ENCODE measurements at regions not wholly inside any gene's neighbourhood (a gene's known extent, or its start where the extent isn't known, plus 50 kb on each side); places are given as distances from the start of the nearest gene placed in this dataset.

GRCh38 chr3:13237776-13238490, 164.7 kb upstream of the IQSEC1 start:
- H3K4me3 ChIP-seq (ENCODE audit: low read length in 3 of 3): no peak overlapping the region
- peaks cover 0 to 3% (median 0%) of the 10 kb centered on the region in 3 donors for H3K36me3 ChIP-seq (ENCODE audit: control insufficient read depth in 3 of 3, insufficient read depth in 3 of 3, low read length in 3 of 3)
- H3K4me1 ChIP-seq (ENCODE audit: control insufficient read depth in 3 of 3, insufficient read depth in 3 of 3, low read length in 3 of 3): peaks cover 0 to 4% (median 0%) of the 10 kb centered on the region in 3 donors
- H3K27ac ChIP-seq (ENCODE audit: low read depth, low read length): no peak overlapping the region
- H3K27me3 ChIP-seq (ENCODE audit: control insufficient read depth in 3 of 3, insufficient read depth in 3 of 3, low read length in 3 of 3): peaks cover 5 to 11% (median 9%) of the 10 kb centered on the region in 3 donors
- no peak overlapping the region for H3K9ac ChIP-seq (ENCODE audit: low read depth in 1 of 3, low read length in 3 of 3)
- no peaks in the 10 kb centered on the region for H3K9me3 ChIP-seq (ENCODE audit: control insufficient read depth in 3 of 3, low read length in 3 of 3)

- Histone ChIP-seq H3K36me3 (ENCODE audit: control insufficient read depth in 3 of 3, insufficient read depth in 3 of 3, low read length in 3 of 3) (peaks cover 0 to 3% (median 0%) of the 10 kb centered on the region in 3 donors), H3K4me1 (ENCODE audit: control insufficient read depth in 3 of 3, insufficient read depth in 3 of 3, low read length in 3 of 3) (peaks cover 0 to 4% (median 0%) of the 10 kb centered on the region in 3 donors), H3K27ac (ENCODE audit: low read depth, low read length) (no peak overlapping the region), H3K27me3 (ENCODE audit: control insufficient read depth in 3 of 3, insufficient read depth in 3 of 3, low read length in 3 of 3) (peaks cover 5 to 11% (median 9%) of the 10 kb centered on the region in 3 donors), H3K9me3 (ENCODE audit: control insufficient read depth in 3 of 3, low read length in 3 of 3) (no peaks in the 10 kb centered on the region), H3K4me3 (ENCODE audit: low read length in 3 of 3) (no peak overlapping the region), H3K9ac (ENCODE audit: low read depth in 1 of 3, low read length in 3 of 3) (no peak overlapping the region)
Measured at GRCh38 chr3:13236557-13237173, 163.4 kb upstream of the IQSEC1 start.

DNA sequence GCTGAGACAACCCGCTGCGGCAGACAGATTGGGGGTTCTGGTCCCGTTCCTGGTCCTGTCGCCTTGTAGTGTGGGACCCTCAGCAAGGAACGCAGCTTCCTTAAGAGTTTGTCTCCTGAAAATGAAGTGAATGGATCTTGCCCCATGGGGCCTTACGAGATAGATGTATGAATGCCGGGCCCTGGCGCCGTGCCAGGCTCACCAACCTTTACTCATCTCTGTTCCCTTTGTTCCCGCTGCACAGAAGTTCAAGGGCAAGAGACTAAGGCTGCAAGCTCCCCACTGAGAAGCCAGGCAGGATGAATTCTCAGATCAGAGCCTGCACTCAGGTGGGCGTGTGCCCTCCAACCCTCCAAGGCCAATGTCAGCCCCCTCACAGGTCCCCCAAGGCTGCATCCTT, 162.7 kb upstream of the IQSEC1 start:
- Histone ChIP-seq H3K36me3 (ENCODE audit: control insufficient read depth in 3 of 3, insufficient read depth in 3 of 3, low read length in 3 of 3) (peaks cover 0 to 3% (median 0%) of the 10 kb centered on the region in 3 donors), H3K4me1 (ENCODE audit: control insufficient read depth in 3 of 3, insufficient read depth in 3 of 3, low read length in 3 of 3) (peaks cover 0 to 4% (median 0%) of the 10 kb centered on the region in 3 donors), H3K27ac (ENCODE audit: low read depth, low read length) (no peak overlapping the region), H3K27me3 (ENCODE audit: control insufficient read depth in 3 of 3, insufficient read depth in 3 of 3, low read length in 3 of 3) (peaks cover 5 to 11% (median 9%) of the 10 kb centered on the region in 3 donors), H3K9me3 (ENCODE audit: control insufficient read depth in 3 of 3, low read length in 3 of 3) (no peaks in the 10 kb centered on the region), H3K9ac (ENCODE audit: low read depth in 1 of 3, low read length in 3 of 3) (no peak overlapping the region), H3K4me3 (ENCODE audit: low read length in 3 of 3) (no peak overlapping the region)

DNA sequence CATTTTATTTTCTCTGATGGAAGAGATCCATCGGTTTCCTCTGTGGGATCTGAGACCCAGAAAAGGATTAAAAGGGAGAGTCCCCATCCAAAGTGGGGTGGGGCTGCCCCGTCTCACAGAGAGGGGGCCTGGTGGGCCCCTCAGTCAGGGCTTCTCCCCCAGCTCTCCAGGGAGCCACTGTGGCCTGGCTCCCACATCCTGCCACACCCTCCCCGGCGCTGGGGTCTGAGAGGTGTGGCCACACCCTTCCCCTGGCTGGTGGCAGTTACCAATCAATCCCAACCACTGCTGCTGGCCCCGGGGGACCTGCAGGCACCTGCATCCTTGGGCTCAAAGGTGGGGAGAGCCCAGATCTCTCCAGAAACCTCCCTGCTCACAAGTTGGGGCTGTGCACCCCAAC, 161.8 kb upstream of the IQSEC1 start:
- H3K9me3 ChIP-seq (ENCODE audit: control insufficient read depth in 3 of 3, low read length in 3 of 3): no peaks in the 10 kb centered on the region
- no peaks in the 10 kb centered on the region for H3K36me3 ChIP-seq (ENCODE audit: control insufficient read depth in 3 of 3, insufficient read depth in 3 of 3, low read length in 3 of 3)
- H3K9ac ChIP-seq (ENCODE audit: low read depth in 1 of 3, low read length in 3 of 3): no peak overlapping the region
- no peak overlapping the region for H3K4me3 ChIP-seq (ENCODE audit: low read length in 3 of 3)
- peaks cover 0 to 4% (median 0%) of the 10 kb centered on the region in 3 donors for H3K4me1 ChIP-seq (ENCODE audit: control insufficient read depth in 3 of 3, insufficient read depth in 3 of 3, low read length in 3 of 3)
- H3K27me3 ChIP-seq (ENCODE audit: control insufficient read depth in 3 of 3, insufficient read depth in 3 of 3, low read length in 3 of 3): peaks cover 5 to 11% (median 9%) of the 10 kb centered on the region in 3 donors
- no peak overlapping the region for H3K27ac ChIP-seq (ENCODE audit: low read depth, low read length)

GRCh38 chr3:13234666-13235065, 161.4 kb upstream of the IQSEC1 start:
- no peaks in the 10 kb centered on the region for H3K36me3 ChIP-seq (ENCODE audit: control insufficient read depth in 3 of 3, insufficient read depth in 3 of 3, low read length in 3 of 3)
- H3K9me3 ChIP-seq (ENCODE audit: control insufficient read depth in 3 of 3, low read length in 3 of 3): no peaks in the 10 kb centered on the region
- H3K4me1 ChIP-seq (ENCODE audit: control insufficient read depth in 3 of 3, insufficient read depth in 3 of 3, low read length in 3 of 3): peaks cover 0 to 4% (median 0%) of the 10 kb centered on the region in 3 donors
- peaks cover 5 to 11% (median 9%) of the 10 kb centered on the region in 3 donors for H3K27me3 ChIP-seq (ENCODE audit: control insufficient read depth in 3 of 3, insufficient read depth in 3 of 3, low read length in 3 of 3)
- no peak overlapping the region for H3K9ac ChIP-seq (ENCODE audit: low read depth in 1 of 3, low read length in 3 of 3)
- H3K27ac ChIP-seq (ENCODE audit: low read depth, low read length): no peak overlapping the region
- no peak overlapping the region for H3K4me3 ChIP-seq (ENCODE audit: low read length in 3 of 3)

- Histone ChIP-seq H3K9me3 (ENCODE audit: control insufficient read depth in 3 of 3, low read length in 3 of 3) (no peaks in the 10 kb centered on the region), H3K4me3 (ENCODE audit: low read length in 3 of 3) (no peak overlapping the region), H3K27me3 (ENCODE audit: control insufficient read depth in 3 of 3, insufficient read depth in 3 of 3, low read length in 3 of 3) (peaks cover 5 to 11% (median 9%) of the 10 kb centered on the region in 3 donors), H3K4me1 (ENCODE audit: control insufficient read depth in 3 of 3, insufficient read depth in 3 of 3, low read length in 3 of 3) (peaks cover 0 to 4% (median 0%) of the 10 kb centered on the region in 3 donors), H3K9ac (ENCODE audit: low read depth in 1 of 3, low read length in 3 of 3) (no peak overlapping the region), H3K27ac (ENCODE audit: low read depth, low read length) (no peak overlapping the region), H3K36me3 (ENCODE audit: control insufficient read depth in 3 of 3, insufficient read depth in 3 of 3, low read length in 3 of 3) (no peaks in the 10 kb centered on the region)
Measured at GRCh38 chr3:13233487-13234485, 160.6 kb upstream of the IQSEC1 start.

DNA sequence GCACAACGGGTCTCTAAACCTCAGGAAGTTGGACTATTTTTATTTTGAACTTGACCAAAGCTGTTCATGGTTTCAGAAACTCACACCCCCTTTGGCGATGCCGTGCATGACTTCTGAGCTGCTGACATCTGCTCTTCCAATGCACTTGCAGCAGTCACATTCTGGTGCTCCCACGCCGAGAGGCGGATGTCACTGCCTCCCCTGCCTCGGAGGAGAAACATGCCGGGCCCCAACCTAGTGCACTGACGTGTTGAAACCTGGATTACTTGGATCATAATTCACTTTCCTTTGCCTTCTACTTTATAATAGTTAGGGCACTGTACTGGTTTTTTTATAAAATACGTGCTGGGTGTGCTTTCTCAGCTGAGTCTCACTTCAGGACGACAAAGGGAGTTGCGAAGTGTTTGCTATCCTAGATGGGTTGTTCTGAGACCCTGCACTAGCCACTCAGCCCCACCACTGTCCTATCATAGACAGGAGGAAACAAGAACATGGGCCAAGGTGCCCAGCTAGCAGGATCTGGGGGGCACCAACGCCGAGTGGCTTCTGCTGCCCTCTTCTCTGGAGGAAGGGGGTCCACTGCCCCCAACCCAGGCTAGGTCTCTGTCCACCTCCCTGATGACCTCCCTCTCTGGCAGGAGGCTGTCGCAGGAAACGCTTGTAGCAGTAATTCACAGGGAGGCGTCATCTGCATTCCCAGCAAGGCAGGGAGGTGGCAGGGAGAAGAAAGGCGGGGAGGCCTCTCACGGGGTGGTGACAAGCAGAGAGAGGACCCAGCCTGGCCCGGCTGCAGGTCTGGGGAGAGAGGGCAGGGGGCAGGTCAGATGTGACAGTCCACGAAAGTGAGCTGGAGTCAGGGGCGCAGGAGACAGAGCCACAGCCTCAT, 158.8 kb upstream of the IQSEC1 start:
- H3K27me3 ChIP-seq (ENCODE audit: control insufficient read depth in 3 of 3, insufficient read depth in 3 of 3, low read length in 3 of 3): peaks cover 5 to 9% (median 9%) of the 10 kb centered on the region in 3 donors
- H3K9ac ChIP-seq (ENCODE audit: low read depth in 1 of 3, low read length in 3 of 3): no peak overlapping the region
- H3K36me3 ChIP-seq (ENCODE audit: control insufficient read depth in 3 of 3, insufficient read depth in 3 of 3, low read length in 3 of 3): no peaks in the 10 kb centered on the region
- H3K4me3 ChIP-seq (ENCODE audit: low read length in 3 of 3): no peak overlapping the region
- no peak overlapping the region for H3K27ac ChIP-seq (ENCODE audit: low read depth, low read length)
- no peaks in the 10 kb centered on the region for H3K9me3 ChIP-seq (ENCODE audit: control insufficient read depth in 3 of 3, low read length in 3 of 3)
- H3K4me1 ChIP-seq (ENCODE audit: control insufficient read depth in 3 of 3, insufficient read depth in 3 of 3, low read length in 3 of 3): peaks cover 0 to 4% (median 0%) of the 10 kb centered on the region in 3 donors

DNA sequence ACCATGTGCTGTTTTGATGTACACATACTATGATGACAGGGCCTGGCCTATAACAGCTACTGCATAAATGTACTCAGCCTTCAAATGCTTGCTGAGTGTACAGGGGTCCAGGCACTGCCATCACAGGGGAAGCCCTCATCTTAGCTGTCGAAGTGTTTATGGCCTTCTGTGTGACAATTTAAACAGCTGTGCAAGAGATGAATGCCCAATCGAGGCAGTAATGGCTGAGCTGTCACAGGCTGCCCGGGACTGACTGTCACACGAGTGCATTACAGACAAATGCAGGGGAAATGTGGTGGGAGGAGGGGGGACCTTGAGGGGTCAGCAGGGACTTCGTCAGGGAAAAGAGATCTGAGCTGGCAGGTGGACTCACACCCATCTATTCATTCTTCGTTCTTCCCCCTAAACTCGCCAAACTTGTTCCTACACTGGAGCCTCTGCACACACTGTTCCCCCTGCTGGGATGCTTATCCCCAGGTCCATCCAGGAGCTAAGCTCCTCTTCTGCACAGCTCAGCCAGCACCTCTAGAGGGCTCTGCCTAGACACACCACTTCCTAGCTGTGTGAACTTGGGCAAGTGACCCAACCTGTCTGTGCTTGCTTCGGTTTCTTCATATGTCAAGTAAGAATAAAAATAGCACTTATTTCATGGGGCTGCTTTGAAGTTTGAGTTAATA, 156.2 kb upstream of the IQSEC1 start:
- no peak overlapping the region for H3K4me3 ChIP-seq (ENCODE audit: low read length in 3 of 3)
- H3K36me3 ChIP-seq (ENCODE audit: control insufficient read depth in 3 of 3, insufficient read depth in 3 of 3, low read length in 3 of 3): no peaks in the 10 kb centered on the region
- no peaks in the 10 kb centered on the region for H3K9me3 ChIP-seq (ENCODE audit: control insufficient read depth in 3 of 3, low read length in 3 of 3)
- H3K27me3 ChIP-seq (ENCODE audit: control insufficient read depth in 3 of 3, insufficient read depth in 3 of 3, low read length in 3 of 3): peaks cover 0 to 6% (median 2%) of the 10 kb centered on the region in 3 donors
- no peak overlapping the region for H3K9ac ChIP-seq (ENCODE audit: low read depth in 1 of 3, low read length in 3 of 3)
- H3K4me1 ChIP-seq (ENCODE audit: control insufficient read depth in 3 of 3, insufficient read depth in 3 of 3, low read length in 3 of 3): peaks cover 0 to 2% (median 0%) of the 10 kb centered on the region in 3 donors
- H3K27ac ChIP-seq (ENCODE audit: low read depth, low read length): no peak overlapping the region

Measured in skeletal muscle tissue (tissue), 3 donors.